SHP77 (cell line): ENCODE measurements at regions not wholly inside any gene's neighbourhood (a gene's known extent, or its start where the extent isn't known, plus 50 kb on each side); places are given as distances from the start of the nearest gene placed in this dataset.
"Not testable (repeated sequence)": the region's sequence is repeated elsewhere in the genome, so short reads cannot be mapped to it uniquely, and the experiment has no call there.

Experiments used
- DNase-seq, 2 experiments: peaks; one replicate each; lab custom pipeline; 2025; lab: John Stamatoyannopoulos, UW

- no peak for DNase-seq
Observed at GRCh38 chr5:110872200-110872599, 133.4 kb downstream of the SLC25A46 start.

GRCh38 chr5:110872963-110873362 lies 134.2 kb downstream of the SLC25A46 start:
- DNase-seq, result no peak

- no peak for DNase-seq
Observed at GRCh38 chr5:110873773-110874437, 135.1 kb downstream of the SLC25A46 start.

- not testable (repeated sequence) for DNase-seq
Observed at GRCh38 chr5:110875115-110875514, 136.3 kb downstream of the SLC25A46 start.

GRCh38 chr5:110878115-110878514 lies 139.3 kb downstream of the SLC25A46 start:
- no peak for DNase-seq

- DNase-seq, result no peak
Observed at GRCh38 chr5:110879675-110880074, 140.9 kb downstream of the SLC25A46 start.

GRCh38 chr5:110880413-110880812 lies 141.6 kb downstream of the SLC25A46 start:
- DNase-seq, result no peak

- DNase-seq, result no peak
Observed at GRCh38 chr5:110884005-110884404, 145.2 kb downstream of the SLC25A46 start.

GRCh38 chr5:110887170-110887569 lies 148.4 kb downstream of the SLC25A46 start:
- not testable (repeated sequence) for DNase-seq

- DNase-seq, result not testable (repeated sequence)
Observed at GRCh38 chr5:110893854-110894483, 155.2 kb downstream of the SLC25A46 start.

GRCh38 chr5:110894805-110895204 lies 156.0 kb downstream of the SLC25A46 start:
- peak in 1 of 2 experiments; percentile 10 for DNase-seq

- DNase-seq, result no peak
Observed at GRCh38 chr5:110896901-110897300, 158.1 kb downstream of the SLC25A46 start.

- no peak for DNase-seq
Observed at GRCh38 chr5:110899566-110900412, 161.0 kb downstream of the SLC25A46 start.

- DNase-seq, result no peak
Observed at GRCh38 chr5:110900829-110901228, 162.0 kb downstream of the SLC25A46 start.

GRCh38 chr5:110903966-110904365 lies 165.2 kb downstream of the SLC25A46 start:
- no peak for DNase-seq

GRCh38 chr5:110908848-110909247 lies 162.7 kb upstream of the TSLP start:
- no peak for DNase-seq

GRCh38 chr5:110909415-110909814 lies 162.1 kb upstream of the TSLP start:
- DNase-seq, result no peak

- no peak for DNase-seq
Observed at GRCh38 chr5:110909950-110910349, 161.6 kb upstream of the TSLP start.

GRCh38 chr5:110913221-110913620 lies 158.3 kb upstream of the TSLP start:
- no peak for DNase-seq

GRCh38 chr5:110916381-110917049 lies 155.0 kb upstream of the TSLP start:
- DNase-seq, result no peak

GRCh38 chr5:110917161-110917875 lies 154.2 kb upstream of the TSLP start:
- DNase-seq, result no peak

- no peak for DNase-seq
Observed at GRCh38 chr5:110918683-110919082, 152.8 kb upstream of the TSLP start.
